ENCODE measurements at regions not wholly inside any gene's neighbourhood (a gene's known extent, or its start where the extent isn't known, plus 50 kb on each side); places are given as distances from the start of the nearest gene placed in this dataset.

- peaks cover 5% of the 10 kb centered on the region; the same call in 1 of the 2 replicates for H3K27me3 ChIP-seq (ENCODE audit: control insufficient read depth, insufficient read depth, low read length)
- peaks cover 2% of the 10 kb centered on the region; the same call in 1 of the 2 replicates for H3K9me3 ChIP-seq (ENCODE audit: control insufficient read depth, insufficient read depth, low read length)
- in situ Hi-C loops (cut with MboI; ENCODE audit: low sequenced_read_pairs) = no loop called here
- DNase-seq = no peak
- WGBS, 2 experiments (ENCODE audit: extremely low coverage in 2 of 2, insufficient read length in 1 of 2) = no CpG with 5 or more reads among the region's 1 CpG
- dilution Hi-C loops (cut with HindIII; ENCODE audit: low sequenced_read_pairs, unreplicated experiment) = no loop called here
- no peak overlapping the region for H3K4me3 ChIP-seq (ENCODE audit: insufficient read depth, low read depth, low read length)
- H3K14ac ChIP-seq (replicated peaks; ENCODE audit: low read depth, low read length) = no peak overlapping the region
- no peak overlapping the region for H2BK20ac ChIP-seq (ENCODE audit: low read depth, low read length)
- CTCF ChIA-PET = interaction anchor here (0.8 kb wide), 1 partner anchor 359 kb away, joined by 4 read pairs; no protein-coding TSS in a partner anchor
- no peaks in the 10 kb centered on the region for H3K79me1 ChIP-seq (ENCODE audit: low read depth in 1 of 2, low read length in 2 of 2)
- H3K9ac ChIP-seq (ENCODE audit: low read depth, low read length) = no peak overlapping the region
- no peak overlapping the region for H2AK9ac ChIP-seq (replicated peaks; ENCODE audit: low read depth, low read length, poor library complexity)
- no peak overlapping the region for H4K5ac ChIP-seq (ENCODE audit: low read depth, low read length)
- H4K8ac ChIP-seq (ENCODE audit: low read depth in 2 of 2, low read length in 2 of 2) = no peak overlapping the region
- no peak overlapping the region for H2AFZ ChIP-seq (replicated peaks; ENCODE audit: low read length, poor library complexity)
- TF ChIP-seq NFE2L2 (IDR thresholded peaks at IDR 0.05; ENCODE audit: low read depth, low read length) (no peak), CEBPB (IDR thresholded peaks at IDR 0.05; ENCODE audit: low read depth, low read length) (no peak), USF2 (IDR thresholded peaks at IDR 0.05; ENCODE audit: low read depth, low read length) (no peak), MAFK (IDR thresholded peaks at IDR 0.05; ENCODE audit: low read depth, low read length) (no peak), POLR2A (IDR thresholded peaks at IDR 0.05; ENCODE audit: low read depth, low read length) (no peak)
- H3K9me1 ChIP-seq (ENCODE audit: insufficient read depth, low read length) = no peaks in the 10 kb centered on the region
- no peak overlapping the region for H2BK120ac ChIP-seq (ENCODE audit: low read depth, low read length)
- no peaks in the 10 kb centered on the region for H3K36me3 ChIP-seq (ENCODE audit: control insufficient read depth, insufficient read depth, low read length)
- H3K4ac ChIP-seq (ENCODE audit: low read depth, low read length) = no peak overlapping the region
- POLR2A ChIA-PET (ENCODE audit: unreplicated experiment) = interaction anchor here (0.6 kb wide), 1 partner anchor 217 kb away, joined by 3 read pairs; no protein-coding TSS in a partner anchor
- H3K4me2 ChIP-seq (ENCODE audit: low read depth, low read length) = no peak overlapping the region
- no peak overlapping the region for H2BK5ac ChIP-seq (ENCODE audit: low read depth, low read length, poor library complexity, severe bottlenecking)
- H2AK5ac ChIP-seq (ENCODE audit: low read depth, low read length) = no peak overlapping the region
- H3K18ac ChIP-seq (ENCODE audit: low read depth, low read length) = no peak overlapping the region
- no TSS peak for BruUV-seq (replicated peaks)
- no peaks in the 10 kb centered on the region for H4K20me1 ChIP-seq (ENCODE audit: insufficient read depth, low read length)
- no peak overlapping the region for H2BK15ac ChIP-seq (ENCODE audit: low read depth, low read length)
- H3K23ac ChIP-seq (ENCODE audit: low read depth, low read length) = no peak overlapping the region
- no peak overlapping the region for H4K91ac ChIP-seq (ENCODE audit: insufficient read depth, low read depth, low read length)
- H3K27ac ChIP-seq (ENCODE audit: insufficient read depth, low read length) = no peak overlapping the region
- no peaks in the 10 kb centered on the region for H3K4me1 ChIP-seq (ENCODE audit: control insufficient read depth, insufficient read depth, low read length)
- no peak overlapping the region for H3K56ac ChIP-seq (ENCODE audit: extremely low read depth, insufficient read depth, low read length)
- ATAC-seq (ENCODE audit: low read depth) = no peak
- intact Hi-C loops (cut with micrococcal nuclease) = no loop called here
Measured at GRCh38 chr11:128271401-128271800, 316.0 kb downstream of the ETS1 start.
